T-helper 2 cell treated with Interferon-gamma antibody and Interleukin-4, amounts not matched to agents 100 ng/mL and 5 ng/mL, for 36 hours (primary cell): ENCODE measurements at regions not wholly inside any gene's neighbourhood (a gene's known extent, or its start where the extent isn't known, plus 50 kb on each side); places are given as distances from the start of the nearest gene placed in this dataset.

Experiments used
- intact Hi-C: fragments of 100-400 bp; cut with micrococcal nuclease; formaldehyde crosslinking; loops from one replicate; pipeline ENCODE4 v1.15.1; 2023

DNA sequence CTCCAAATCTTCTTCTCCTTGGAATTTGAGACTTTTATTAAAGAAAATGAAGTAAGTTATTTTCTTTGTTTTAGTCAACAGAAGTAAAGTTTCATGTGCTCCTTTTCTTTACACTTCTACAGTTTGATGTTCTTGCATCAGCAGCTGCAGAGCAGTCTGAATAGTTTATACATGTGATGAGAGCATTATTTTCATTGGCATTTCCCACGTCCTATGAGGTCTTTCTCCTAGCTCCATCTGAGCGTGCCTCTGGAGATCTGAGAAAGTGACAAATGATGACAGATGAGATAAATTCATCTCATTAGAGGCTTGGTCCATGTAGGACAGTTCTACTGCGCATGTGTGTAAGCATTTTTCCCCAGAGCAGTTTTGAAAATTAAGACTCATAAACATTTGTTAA is 1290.0 kb downstream of the UQCRFS1 start:
- intact Hi-C loops, result no loop called here

- intact Hi-C loops, result no loop called here
These were observed 1292.2 kb downstream of the UQCRFS1 start for GRCh38 chr19:27920774-27921173.

GRCh38 chr19:27918818-27919217 is 1294.1 kb downstream of the UQCRFS1 start:
- intact Hi-C loops, result no loop called here

DNA sequence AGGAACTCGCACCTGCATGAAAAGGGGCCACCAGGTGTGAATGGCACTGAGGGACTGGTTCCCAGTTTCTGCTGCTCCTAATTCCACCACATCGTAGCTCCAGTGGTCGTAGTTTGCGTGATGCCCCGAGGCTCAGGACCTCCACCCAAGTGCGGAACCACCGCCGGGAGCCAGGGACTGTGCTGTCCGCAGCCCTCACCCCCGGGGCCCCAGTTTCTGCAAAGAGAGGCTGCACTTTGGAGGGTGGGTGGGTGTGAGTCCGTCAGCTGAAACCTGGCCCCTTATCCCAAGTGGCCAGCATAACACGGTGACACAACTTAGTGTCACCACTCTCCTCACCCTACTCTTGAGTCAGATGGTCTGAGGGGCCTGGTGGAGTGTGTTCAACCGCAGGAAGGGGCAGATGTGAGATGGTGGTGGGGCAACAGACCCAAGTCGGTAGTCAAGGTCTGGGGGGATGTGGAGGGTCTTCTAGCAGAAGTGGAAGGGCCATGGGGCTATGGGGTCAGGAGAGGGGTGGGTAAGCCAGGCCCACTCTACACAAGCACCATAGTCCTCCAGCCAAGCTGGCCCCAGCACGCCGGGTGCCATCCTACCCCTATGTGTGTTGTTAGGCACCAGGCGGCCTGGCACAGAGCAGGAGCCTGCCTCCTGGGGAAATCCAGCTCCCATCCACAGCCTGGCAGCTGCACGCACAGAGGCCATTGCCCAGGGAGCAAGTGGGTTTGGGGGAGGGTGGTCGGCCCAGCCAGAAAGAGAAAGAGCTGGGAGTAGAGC is 1301.6 kb downstream of the UQCRFS1 start:
- intact Hi-C loops, result no loop called here

DNA sequence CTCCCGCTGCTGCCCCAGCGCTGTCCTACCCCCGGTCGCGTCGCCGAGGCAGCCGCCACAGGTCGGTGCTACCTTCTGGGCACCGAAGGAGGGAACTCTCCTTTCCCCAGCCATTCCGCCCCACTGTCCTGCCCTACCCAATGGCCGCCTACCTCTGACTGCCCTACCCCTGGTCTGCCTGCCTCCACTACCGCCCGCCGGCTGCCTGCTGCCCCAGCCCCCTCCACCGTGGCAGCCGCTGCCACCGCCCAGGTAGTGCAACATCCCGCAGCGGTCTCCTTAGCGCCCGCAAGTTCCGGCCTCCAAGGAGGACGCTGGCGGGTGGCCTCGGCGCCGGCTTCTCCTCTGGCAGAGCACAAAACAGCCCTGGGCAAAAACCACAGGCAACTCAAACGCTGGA is 1303.1 kb downstream of the UQCRFS1 start:
- intact Hi-C loops, result no loop called here

DNA sequence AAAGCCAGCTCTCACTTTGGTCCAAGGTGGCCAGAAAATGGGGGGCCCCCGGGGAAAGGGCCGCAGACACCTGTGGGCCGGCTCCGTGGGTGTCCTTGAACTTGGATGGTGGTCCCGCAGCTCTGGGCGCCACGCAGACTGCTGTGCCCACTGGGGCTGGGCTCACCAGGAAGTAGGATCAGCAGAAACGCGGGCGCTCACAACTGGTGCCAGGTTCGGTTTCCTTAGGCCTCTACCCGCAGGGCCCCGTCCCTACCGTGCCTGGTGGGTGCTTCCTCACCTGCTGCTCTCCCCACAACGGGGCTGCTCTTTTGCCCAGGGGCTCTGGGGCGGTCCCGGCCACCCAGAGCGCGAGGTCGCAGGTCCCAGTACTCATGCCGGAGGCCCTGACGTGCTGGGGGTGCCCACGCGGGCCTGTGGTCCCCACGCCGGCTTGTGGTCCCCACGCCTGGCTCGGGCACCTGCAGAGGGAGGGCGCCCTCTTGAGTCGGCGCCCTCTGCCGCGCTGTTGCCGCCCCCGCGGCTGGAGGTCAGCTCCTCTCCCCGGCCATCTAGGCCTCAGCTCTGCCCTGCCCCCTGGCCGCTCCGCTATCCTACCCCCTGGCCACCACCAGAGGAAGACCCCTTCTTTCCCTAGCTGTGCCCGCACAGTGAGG is 1303.6 kb downstream of the UQCRFS1 start:
- intact Hi-C loops, result no loop called here

GRCh38 chr19:27906081-27906480 is 1306.9 kb downstream of the UQCRFS1 start:
- intact Hi-C loops, result no loop called here

GRCh38 chr19:27905074-27905473 is 1307.9 kb downstream of the UQCRFS1 start:
- intact Hi-C loops, result no loop called here

DNA sequence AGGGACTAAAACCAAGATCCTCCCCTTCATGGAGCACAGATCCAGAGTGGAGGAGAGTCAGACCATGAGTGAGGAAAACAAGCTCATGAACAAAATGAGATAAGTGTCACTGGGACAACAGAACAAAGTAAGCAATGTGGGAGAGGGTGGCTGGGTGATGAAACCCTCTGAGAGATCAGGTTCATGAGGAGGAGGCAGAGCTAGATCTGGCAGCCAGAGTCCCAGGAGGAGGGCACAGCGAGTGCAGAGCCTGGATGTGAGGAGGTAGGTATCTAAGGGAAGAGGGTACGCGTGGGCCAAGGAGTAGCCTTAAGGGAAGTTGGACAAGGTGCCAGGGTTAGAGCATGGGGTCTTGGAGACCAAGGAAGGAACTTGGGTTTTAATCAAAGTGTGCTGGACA is 1311.9 kb downstream of the UQCRFS1 start:
- intact Hi-C loops, result no loop called here

GRCh38 chr19:27896091-27896490 is 1316.9 kb downstream of the UQCRFS1 start:
- intact Hi-C loops, result no loop called here

GRCh38 chr19:27894906-27895754 is 1317.8 kb downstream of the UQCRFS1 start:
- intact Hi-C loops, result no loop called here

- intact Hi-C loops, result no loop called here
These were observed 1320.5 kb downstream of the UQCRFS1 start for GRCh38 chr19:27892500-27892899.

GRCh38 chr19:27891411-27891810 is 1321.5 kb downstream of the UQCRFS1 start:
- intact Hi-C loops, result no loop called here

DNA sequence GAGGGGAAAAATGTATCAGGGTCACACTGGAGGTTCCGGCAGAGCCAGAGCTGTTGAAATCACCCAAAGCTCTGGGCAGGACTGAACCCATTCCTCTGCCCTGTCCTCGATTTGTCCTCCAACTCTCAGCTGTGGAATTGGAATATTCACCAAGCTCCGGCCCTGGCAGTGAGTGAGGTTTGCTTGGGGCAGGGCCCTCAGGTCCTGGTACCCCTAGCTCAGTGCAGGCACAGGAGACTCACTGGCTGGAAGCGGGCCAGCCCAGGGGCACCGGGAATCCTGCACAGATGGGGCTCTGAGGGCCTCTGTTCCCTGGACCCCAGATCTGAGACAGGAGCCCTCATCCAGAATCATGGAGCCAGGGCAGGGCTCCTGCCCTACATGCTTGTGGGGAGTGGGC is 1322.3 kb downstream of the UQCRFS1 start:
- intact Hi-C loops, result no loop called here

DNA sequence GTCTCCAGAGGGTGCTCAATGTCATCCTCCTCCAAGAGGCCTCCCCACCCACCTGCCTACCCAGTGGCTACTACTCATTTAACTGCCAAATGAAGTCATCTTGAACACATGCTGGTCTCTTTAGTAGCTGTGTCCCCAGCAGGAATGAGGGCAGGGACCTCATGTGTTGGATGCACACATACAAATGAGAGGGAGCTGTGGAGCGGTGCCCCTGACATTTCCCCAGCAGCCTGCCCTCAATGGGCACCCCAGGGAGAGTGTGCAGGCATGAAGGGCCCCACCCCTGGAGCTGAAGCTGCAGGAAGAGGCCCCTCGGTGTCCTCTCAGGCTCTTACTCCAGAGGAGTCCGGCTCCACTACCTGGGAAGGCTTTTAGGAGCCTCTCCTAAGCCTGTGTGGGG is 1322.7 kb downstream of the UQCRFS1 start:
- intact Hi-C loops, result no loop called here

GRCh38 chr19:27889156-27889555 is 1323.8 kb downstream of the UQCRFS1 start:
- intact Hi-C loops, result no loop called here

DNA sequence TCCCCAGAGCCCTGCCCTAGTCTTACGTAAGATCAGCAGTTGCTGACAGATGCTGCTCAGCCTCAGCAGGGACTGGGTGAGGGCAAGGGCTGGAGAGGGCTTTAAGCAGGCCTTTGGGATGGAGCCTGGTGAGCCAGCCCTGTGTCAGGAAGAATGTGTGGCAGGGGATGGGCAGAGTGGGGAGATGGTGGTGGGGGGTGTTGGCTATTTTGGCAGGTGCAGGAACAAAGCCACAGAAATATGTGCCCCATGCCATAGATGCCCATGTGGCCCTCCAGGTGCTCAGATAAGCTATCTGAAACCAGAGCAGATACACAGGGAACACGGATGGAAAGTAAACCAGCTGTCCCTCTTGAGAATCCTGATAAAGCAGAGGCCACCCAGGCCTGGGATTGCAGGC is 1325.0 kb downstream of the UQCRFS1 start:
- intact Hi-C loops, result no loop called here

DNA sequence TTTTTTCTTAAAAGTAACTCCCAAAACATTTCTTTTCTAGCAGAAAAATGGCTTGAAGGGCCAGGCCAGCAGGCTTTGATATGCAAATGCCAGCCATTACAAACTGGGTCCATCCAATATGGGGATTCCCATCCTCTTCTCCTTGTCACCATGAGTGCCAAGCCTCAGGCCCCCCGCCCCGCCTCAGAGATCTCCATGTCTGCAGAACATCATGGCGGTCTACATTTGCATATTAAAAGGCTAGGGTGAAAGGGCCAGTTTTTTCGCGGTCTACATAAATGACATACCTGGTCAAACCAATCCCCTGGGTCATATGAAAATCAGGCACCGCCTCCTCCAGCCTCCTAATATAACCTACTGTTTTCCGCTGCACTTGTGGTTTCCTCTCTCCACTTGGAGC is 1327.6 kb downstream of the UQCRFS1 start:
- intact Hi-C loops, result no loop called here

- intact Hi-C loops, result no loop called here
These were observed 1328.6 kb downstream of the UQCRFS1 start for GRCh38 chr19:27884376-27884775.

GRCh38 chr19:27881213-27881612 is 1331.7 kb downstream of the UQCRFS1 start:
- intact Hi-C loops, result no loop called here

- intact Hi-C loops, result no loop called here
These were observed 1335.9 kb downstream of the UQCRFS1 start for GRCh38 chr19:27876976-27877512.

DNA sequence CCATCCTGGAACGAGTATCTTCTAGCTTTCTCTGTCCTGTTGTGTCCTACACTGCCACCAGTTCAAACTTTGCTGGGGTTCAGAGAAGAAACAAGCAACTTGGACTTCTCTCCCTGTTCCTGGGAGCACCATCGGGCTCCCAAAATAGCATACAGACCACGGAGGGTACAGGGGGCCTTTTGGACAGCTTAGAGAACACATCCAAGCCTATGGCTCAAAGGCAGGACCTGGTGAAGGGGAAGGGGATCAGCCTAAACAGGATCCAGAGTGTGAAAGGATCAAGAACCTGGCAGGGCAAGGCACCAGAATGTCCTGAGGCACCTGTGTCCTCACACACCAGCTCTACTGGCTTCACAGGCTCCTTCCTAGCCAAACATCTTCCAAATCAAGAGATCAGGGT is 1336.5 kb downstream of the UQCRFS1 start:
- intact Hi-C loops, result no loop called here
